NCI-H2196 treated with DMSO at 0.1 percent for 48 hours (cell line): ENCODE measurements at regions not wholly inside any gene's neighbourhood (a gene's known extent, or its start where the extent isn't known, plus 50 kb on each side); places are given as distances from the start of the nearest gene placed in this dataset.

Source experiments
- DNase-seq: peaks from one replicate; lab custom pipeline; 2025; ENCODE audit not compliant: unreplicated experiment; lab: John Stamatoyannopoulos, UW

GRCh38 chr12:46908936-46909635 is 83.3 kb upstream of the SLC38A4 start:
- no peak for DNase-seq

- DNase-seq = no peak
These were observed 85.0 kb upstream of the SLC38A4 start for GRCh38 chr12:46910830-46911229.

- DNase-seq = no peak
These were observed 88.5 kb upstream of the SLC38A4 start for GRCh38 chr12:46914336-46914735.

GRCh38 chr12:46915082-46915481 is 89.3 kb upstream of the SLC38A4 start:
- no peak for DNase-seq

- DNase-seq = no peak
These were observed 90.0 kb upstream of the SLC38A4 start for GRCh38 chr12:46915836-46916235.

GRCh38 chr12:46916796-46917419 is 91.1 kb upstream of the SLC38A4 start:
- no peak for DNase-seq

- no peak for DNase-seq
These were observed 92.0 kb upstream of the SLC38A4 start for GRCh38 chr12:46917821-46918220.

GRCh38 chr12:46918631-46919030 is 92.8 kb upstream of the SLC38A4 start:
- no peak for DNase-seq

GRCh38 chr12:46919666-46920400 is 94.0 kb upstream of the SLC38A4 start:
- DNase-seq = no peak

- no peak for DNase-seq
These were observed 94.7 kb upstream of the SLC38A4 start for GRCh38 chr12:46920499-46920898.

- DNase-seq = no peak
These were observed 95.4 kb upstream of the SLC38A4 start for GRCh38 chr12:46921048-46921763.

GRCh38 chr12:46921764-46922133 is 96.0 kb upstream of the SLC38A4 start:
- DNase-seq = no peak

- no peak for DNase-seq
These were observed 100.7 kb upstream of the SLC38A4 start for GRCh38 chr12:46926526-46926925.

- no peak for DNase-seq
These were observed 104.3 kb upstream of the SLC38A4 start for GRCh38 chr12:46930101-46930500.

GRCh38 chr12:46933947-46934346 is 108.2 kb upstream of the SLC38A4 start:
- DNase-seq = no peak

GRCh38 chr12:46934374-46935111 is 108.7 kb upstream of the SLC38A4 start:
- no peak for DNase-seq

GRCh38 chr12:46935271-46935847 is 109.6 kb upstream of the SLC38A4 start:
- DNase-seq = no peak

GRCh38 chr12:46936042-46936441 is 110.2 kb upstream of the SLC38A4 start:
- DNase-seq = no peak

- no peak for DNase-seq
These were observed 112.4 kb upstream of the SLC38A4 start for GRCh38 chr12:46938071-46938678.

- DNase-seq = no peak
These were observed 116.2 kb upstream of the SLC38A4 start for GRCh38 chr12:46941981-46942380.
